HG03135 (cell line): ENCODE measurements at regions not wholly inside any gene's neighbourhood (a gene's known extent, or its start where the extent isn't known, plus 50 kb on each side); places are given as distances from the start of the nearest gene placed in this dataset.

ENCODE experiments used
- ATAC-seq: cut with Tn5 transposase; IDR thresholded peaks from one replicate; pipeline ENCODE4 v1.9.1; 2021; ENCODE audit warnings: mild to moderate bottlenecking, moderate library complexity; ENCODE audit not compliant: unreplicated experiment

GRCh38 chr2:104788742-104789455, 65.0 kb upstream of the POU3F3 start:
- ATAC-seq = no peak

GRCh38 chr2:104790100-104790811, 63.7 kb upstream of the POU3F3 start:
- no peak for ATAC-seq

- no peak for ATAC-seq
Observed at GRCh38 chr2:104790901-104791495, 62.9 kb upstream of the POU3F3 start.

- ATAC-seq = no peak
Observed at GRCh38 chr2:104793966-104794365, 59.9 kb upstream of the POU3F3 start.

- ATAC-seq = no peak
Observed at GRCh38 chr2:104794441-104794840, 59.5 kb upstream of the POU3F3 start.
